Epithelial cell of prostate (primary cell): ENCODE measurements at regions not wholly inside any gene's neighbourhood (a gene's known extent, or its start where the extent isn't known, plus 50 kb on each side); places are given as distances from the start of the nearest gene placed in this dataset.

Source experiments
- DNase-seq: peaks from one replicate; pipeline ENCODE4 v3.0.0-alpha.2; 2011; ENCODE audit warnings: low read depth, low spot score
- H3K27ac ChIP-seq: fragments of 450-650 bp; 2 replicates; pipeline ENCODE4 v1.5.1; 2017; ENCODE audit warnings: mild to moderate bottlenecking

- no peak overlapping the region for H3K27ac ChIP-seq
- no peak for DNase-seq
These were observed 217.5 kb upstream of the LHX5 start for GRCh38 chr12:113689047-113689610.

GRCh38 chr12:113688313-113688712, 216.6 kb upstream of the LHX5 start:
- H3K27ac ChIP-seq, result no peak overlapping the region

GRCh38 chr12:113684908-113685782, 213.5 kb upstream of the LHX5 start:
- DNase-seq, result no peak
- no peak overlapping the region for H3K27ac ChIP-seq

More at GRCh38 chr12:113688313-113688712, 216.6 kb upstream of the LHX5 start:
- no peak for DNase-seq

GRCh38 chr12:113684053-113684907, 212.6 kb upstream of the LHX5 start:
- DNase-seq, result no peak
- no peak overlapping the region for H3K27ac ChIP-seq

- H3K27ac ChIP-seq, result no peak overlapping the region
- DNase-seq, result no peak
These were observed 211.9 kb upstream of the LHX5 start for GRCh38 chr12:113683574-113683973.

GRCh38 chr12:113680868-113681267, 209.2 kb upstream of the LHX5 start:
- no peak overlapping the region for H3K27ac ChIP-seq
- no peak for DNase-seq

GRCh38 chr12:113678223-113679119, 206.8 kb upstream of the LHX5 start:
- no peak for DNase-seq
- no peak overlapping the region for H3K27ac ChIP-seq

GRCh38 chr12:113676547-113676946, 204.9 kb upstream of the LHX5 start:
- no peak overlapping the region for H3K27ac ChIP-seq
- no peak for DNase-seq

- no peak overlapping the region for H3K27ac ChIP-seq
- DNase-seq, result no peak
These were observed 204.4 kb upstream of the LHX5 start for GRCh38 chr12:113676117-113676516.

- H3K27ac ChIP-seq, result no peak overlapping the region
- no peak for DNase-seq
These were observed 203.3 kb upstream of the LHX5 start for GRCh38 chr12:113674996-113675395.

- no peak for DNase-seq
- no peak overlapping the region for H3K27ac ChIP-seq
These were observed 202.6 kb upstream of the LHX5 start for GRCh38 chr12:113674302-113674701.

GRCh38 chr12:113673458-113674238, 202.0 kb upstream of the LHX5 start:
- no peak for DNase-seq
- no peak overlapping the region for H3K27ac ChIP-seq

GRCh38 chr12:113670742-113671141, 199.1 kb upstream of the LHX5 start:
- H3K27ac ChIP-seq, result no peak overlapping the region
- DNase-seq, result no peak

- no peak for DNase-seq
- no peak overlapping the region for H3K27ac ChIP-seq
These were observed 196.1 kb upstream of the LHX5 start for GRCh38 chr12:113667676-113668356.

- no peak overlapping the region for H3K27ac ChIP-seq
- DNase-seq, result no peak
These were observed 195.4 kb upstream of the LHX5 start for GRCh38 chr12:113667095-113667494.

- no peak for DNase-seq
- no peak overlapping the region for H3K27ac ChIP-seq
These were observed 194.6 kb upstream of the LHX5 start for GRCh38 chr12:113666223-113666622.

- no peak for DNase-seq
- H3K27ac ChIP-seq, result no peak overlapping the region
These were observed 193.8 kb upstream of the LHX5 start for GRCh38 chr12:113665457-113665856.

GRCh38 chr12:113664224-113664681, 192.6 kb upstream of the LHX5 start:
- H3K27ac ChIP-seq, result no peak overlapping the region
- DNase-seq, result no peak
